Endothelial cell of umbilical vein (primary cell): ENCODE measurements at regions not wholly inside any gene's neighbourhood (a gene's known extent, or its start where the extent isn't known, plus 50 kb on each side); places are given as distances from the start of the nearest gene placed in this dataset.

Experiments used
- BruUV-seq: library from RNA; stranded (reverse); fragments of 400-500 nt; replicated peaks from 2 replicates; lab custom pipeline; 2021; lab: Mats Ljungman, UMichigan
- CTCF ChIA-PET: fragments of 300-600, 350-600 bp; sonication (Branson Sonifier 250); formaldehyde crosslinking; loops from one replicate; lab custom pipeline; 2021; ENCODE audit warnings: antibody characterized with exemption, inconsistent platforms; lab: Charles Lee
- POLR2A ChIA-PET: fragments of 300-600, 350-600 bp; sonication (Branson Sonifier 250); formaldehyde crosslinking; loops from one replicate; lab custom pipeline; 2021; ENCODE audit warnings: antibody characterized with exemption, inconsistent platforms; lab: Charles Lee
- DNase-seq: peaks from one replicate; pipeline ENCODE4 v3.0.0-alpha.2; 2011; ENCODE audit warnings: low read depth, low spot score
- FAIRE-seq: peaks from 2 replicates; lab custom pipeline; 2011; peaks lifted over from hg19 to GRCh38; lab: Jason Lieb, UNC
- H2AFZ ChIP-seq: 2 replicates; pipeline ENCODE4 v1.6.0; 2012; ENCODE audit warnings: low read depth, low read length, control low read depth, inconsistent platforms
- H3K27ac ChIP-seq: 2 replicates; pipeline ENCODE4 v1.5.1; 2011; ENCODE audit warnings: low read depth, mild to moderate bottlenecking, control low read depth, low read length, moderate library complexity; ENCODE audit not compliant: insufficient read depth
- H3K27me3 ChIP-seq, 2 experiments: 2 replicates each; pipeline versions ENCODE4 v1.6.0 to v1.6.1; 2011; ENCODE audit warnings: low read length in 2 of 2, mixed read lengths in 1 of 2; ENCODE audit not compliant: control insufficient read depth in 2 of 2, insufficient read depth in 2 of 2
- H3K36me3 ChIP-seq, 2 experiments: 2 replicates in 1 of 2; 3 replicates in 1 of 2; pipeline ENCODE4 v1.5.1; 2011; ENCODE audit warnings: low read length in 2 of 2, mild to moderate bottlenecking in 1 of 2, moderate library complexity in 1 of 2; ENCODE audit not compliant: control insufficient read depth in 2 of 2, insufficient read depth in 2 of 2; ENCODE audit errors: extremely low read depth in 1 of 2
- H3K4me1 ChIP-seq: 3 replicates; pipeline ENCODE4 v1.5.1; 2011; ENCODE audit warnings: mild to moderate bottlenecking, low read length; ENCODE audit not compliant: control insufficient read depth, insufficient read depth; ENCODE audit errors: extremely low read depth
- H3K4me2 ChIP-seq: 2 replicates; pipeline ENCODE4 v1.6.1; 2011; ENCODE audit warnings: low read length, control low read depth, mixed read lengths; ENCODE audit not compliant: insufficient read depth
- H3K4me3 ChIP-seq, 3 experiments: fragments of 200-600 bp in 1 of 3; sonication (generic), shearing (Covaris generic) in 1 of 3; replicated peaks in 1 of 3; 2 replicates each; pipeline ENCODE4 v1.5.1; 2011 to 2016; ENCODE audit warnings: control low read depth in 3 of 3, low read length in 3 of 3, mild to moderate bottlenecking in 2 of 3, inconsistent platforms in 1 of 3, low read depth in 1 of 3, moderate library complexity in 1 of 3; ENCODE audit not compliant: insufficient read depth in 1 of 3
- H3K79me2 ChIP-seq: 2 replicates; pipeline ENCODE4 v1.6.0; 2012; ENCODE audit warnings: low read length, inconsistent platforms; ENCODE audit not compliant: control insufficient read depth, insufficient read depth
- H3K9ac ChIP-seq: replicated peaks from 2 replicates; pipeline ENCODE3; 2011; ENCODE audit warnings: low read length, control low read depth; ENCODE audit not compliant: insufficient read depth; ENCODE audit errors: extremely low read depth
- H3K9me1 ChIP-seq: replicated peaks from 3 replicates; pipeline ENCODE4 v1.6.0; 2011; ENCODE audit warnings: mild to moderate bottlenecking, low read length; ENCODE audit not compliant: control insufficient read depth, insufficient read depth; ENCODE audit errors: extremely low read depth
- H3K9me3 ChIP-seq: replicated peaks from 2 replicates; pipeline ENCODE4 v1.5.1; 2012; ENCODE audit warnings: low read length, inconsistent platforms; ENCODE audit not compliant: control insufficient read depth, insufficient read depth
- H4K20me1 ChIP-seq: replicated peaks from 2 replicates; pipeline ENCODE3; 2011; ENCODE audit warnings: mild to moderate bottlenecking, low read length; ENCODE audit not compliant: control insufficient read depth, insufficient read depth; ENCODE audit errors: extremely low read depth
- EZH2 ChIP-seq: IDR thresholded peaks from 2 replicates; pipeline ENCODE4 v1.6.1; 2012; ENCODE audit warnings: borderline replicate concordance, low read depth, mild to moderate bottlenecking, moderate library complexity, low read length, inconsistent platforms; ENCODE audit not compliant: severe bottlenecking
- FOS ChIP-seq: IDR thresholded peaks from 2 replicates; pipeline ENCODE4 v1.6.1; 2011; ENCODE audit warnings: mild to moderate bottlenecking, low read length, moderate library complexity, borderline replicate concordance; ENCODE audit not compliant: insufficient read depth
- GATA2 ChIP-seq: IDR thresholded peaks from 2 replicates; pipeline ENCODE4 v1.7.0; 2011; ENCODE audit warnings: low read depth, mild to moderate bottlenecking, moderate library complexity, mixed read lengths, low read length; ENCODE audit not compliant: insufficient read length, insufficient read depth
- JUN ChIP-seq: IDR thresholded peaks from 2 replicates; pipeline ENCODE4 v1.6.1; 2011; ENCODE audit warnings: borderline replicate concordance, low read depth; ENCODE audit not compliant: insufficient read length, insufficient read depth
- MAX ChIP-seq: IDR thresholded peaks from 2 replicates; pipeline ENCODE4 v1.6.1; 2011; ENCODE audit not compliant: insufficient read depth, insufficient read length
- POLR2A ChIP-seq: IDR thresholded peaks from 2 replicates; pipeline ENCODE4 v1.6.1; 2012; ENCODE audit warnings: low read depth, mild to moderate bottlenecking, control low read depth, low read length
- POLR2AphosphoS5 ChIP-seq: IDR thresholded peaks from 2 replicates; pipeline ENCODE4 v1.6.1; 2012; ENCODE audit warnings: low read depth, mild to moderate bottlenecking, control low read depth, low read length, moderate library complexity; ENCODE audit not compliant: insufficient read depth
- dilution Hi-C: fragments of 300-500 bp; cut with MboI; formaldehyde crosslinking; loops from one replicate; pipeline ENCODE4 v1.15.0; 2019; ENCODE audit warnings: low sequenced_read_pairs; ENCODE audit not compliant: extremely low pct_ligation_motif_present
- intact Hi-C: fragments of 100-400 bp; cut with micrococcal nuclease; formaldehyde crosslinking; loops from one replicate; pipeline ENCODE4 v1.10.0; 2022
- TF ChIP-seq, protein P1 (sequence below), 2 donors: IDR thresholded peaks; 1 replicate in 1 of 2; 2 replicates in 1 of 2; pipeline ENCODE4 v1.5.1; 2011; ENCODE audit warnings: low read length in 2 of 2, mild to moderate bottlenecking in 2 of 2, moderate library complexity in 2 of 2, control low read depth in 1 of 2, inconsistent platforms in 1 of 2, low read depth in 1 of 2; ENCODE audit not compliant: insufficient read depth in 1 of 2; ENCODE audit errors: extremely low read depth in 1 of 2

DNA sequence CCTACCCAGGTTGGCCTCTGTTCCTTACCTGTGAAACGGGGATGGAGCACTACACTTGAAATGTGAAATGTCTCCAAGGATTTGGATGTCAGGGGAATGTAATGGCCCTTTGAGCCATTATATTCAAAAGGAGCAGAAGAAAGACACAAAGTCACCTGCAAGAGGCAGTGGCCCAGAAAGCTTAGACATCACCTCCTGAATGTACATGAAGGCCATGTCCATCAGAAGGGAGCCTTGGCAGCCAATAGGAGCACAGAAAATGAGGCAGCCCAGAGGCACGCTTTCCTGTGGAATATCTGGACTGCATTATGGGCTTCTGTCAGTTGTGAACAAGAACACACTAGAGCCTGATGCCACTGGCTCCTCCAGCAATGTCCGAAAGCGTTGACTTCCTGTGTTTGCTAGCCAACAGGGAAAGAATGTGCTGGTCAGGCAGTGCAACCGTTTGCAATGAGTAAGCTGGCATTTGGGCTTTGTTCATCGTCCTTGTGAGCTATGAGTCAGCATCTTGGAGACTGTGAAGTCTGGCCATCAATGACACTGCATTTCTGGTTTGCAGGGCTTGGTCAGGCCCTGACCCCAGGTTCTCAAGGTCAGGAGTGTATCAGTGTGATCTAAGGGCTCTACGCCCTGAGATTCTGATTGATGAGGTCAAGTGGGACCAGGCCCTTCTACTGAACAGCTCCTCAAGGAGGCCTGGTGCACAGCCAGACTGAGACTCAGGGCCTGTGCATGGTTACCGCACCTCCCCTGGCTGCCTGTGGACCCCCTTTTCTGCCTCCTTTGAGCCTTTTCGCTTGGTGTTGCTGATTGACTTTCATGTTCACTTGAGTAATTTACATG, 222.4 kb downstream of the RPS24 start:
- Histone ChIP-seq H3K27me3 (no peaks in the 10 kb centered on the region), H3K4me1 (peaks cover 16% of the 10 kb centered on the region), H3K36me3 (no peaks in the 10 kb centered on the region), H3K27ac (peak overlapping the region; percentile 90), H3K79me2 (no peaks in the 10 kb centered on the region), H2AFZ (peak overlapping the region; percentile 8), H3K4me2 (no peak overlapping the region), H3K9me3 (no peaks in the 10 kb centered on the region), H3K4me3 (no peak overlapping the region), H4K20me1 (no peaks in the 10 kb centered on the region), H3K9ac (peak overlapping the region; percentile 40), H3K9me1 (no peaks in the 10 kb centered on the region)
- dilution Hi-C loops (no loop called here), intact Hi-C loops (loop anchor here (1.0 kb wide), 4 partner anchors 47 to 812 kb away; partner anchors contain the start of gene ZMIZ1)
- peak; percentile 100 for FAIRE-seq
- POLR2A ChIA-PET, result no interaction called here
- DNase-seq, result peak; percentile 92
- BruUV-seq, result TSS peak; percentile 95
- CTCF ChIA-PET, result interaction anchor here (0.8 to 0.9 kb wide), 2 partner anchors 9 to 43 kb away, joined by 3 read pairs; no protein-coding TSS in a partner anchor
- TF ChIP-seq GATA2 (peak; percentile 98), FOS (peak; percentile 95), POLR2A (no peak), MAX (peak; percentile 27), EZH2 (no peak), POLR2AphosphoS5 (peak; percentile 83), JUN (peak; percentile 92)
- TF ChIP-seq, protein P1, sequence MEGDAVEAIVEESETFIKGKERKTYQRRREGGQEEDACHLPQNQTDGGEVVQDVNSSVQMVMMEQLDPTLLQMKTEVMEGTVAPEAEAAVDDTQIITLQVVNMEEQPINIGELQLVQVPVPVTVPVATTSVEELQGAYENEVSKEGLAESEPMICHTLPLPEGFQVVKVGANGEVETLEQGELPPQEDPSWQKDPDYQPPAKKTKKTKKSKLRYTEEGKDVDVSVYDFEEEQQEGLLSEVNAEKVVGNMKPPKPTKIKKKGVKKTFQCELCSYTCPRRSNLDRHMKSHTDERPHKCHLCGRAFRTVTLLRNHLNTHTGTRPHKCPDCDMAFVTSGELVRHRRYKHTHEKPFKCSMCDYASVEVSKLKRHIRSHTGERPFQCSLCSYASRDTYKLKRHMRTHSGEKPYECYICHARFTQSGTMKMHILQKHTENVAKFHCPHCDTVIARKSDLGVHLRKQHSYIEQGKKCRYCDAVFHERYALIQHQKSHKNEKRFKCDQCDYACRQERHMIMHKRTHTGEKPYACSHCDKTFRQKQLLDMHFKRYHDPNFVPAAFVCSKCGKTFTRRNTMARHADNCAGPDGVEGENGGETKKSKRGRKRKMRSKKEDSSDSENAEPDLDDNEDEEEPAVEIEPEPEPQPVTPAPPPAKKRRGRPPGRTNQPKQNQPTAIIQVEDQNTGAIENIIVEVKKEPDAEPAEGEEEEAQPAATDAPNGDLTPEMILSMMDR (IDR thresholded peaks at IDR 0.05; ENCODE audit: extremely low read depth in 1 of 2, insufficient read depth in 1 of 2, low read depth in 1 of 2, low read length in 2 of 2), result no peak
